NCI-H2029 treated with DMSO at 0.1 percent for 48 hours (cell line): ENCODE measurements at regions not wholly inside any gene's neighbourhood (a gene's known extent, or its start where the extent isn't known, plus 50 kb on each side); places are given as distances from the start of the nearest gene placed in this dataset.

ENCODE experiments used
- DNase-seq: peaks from one replicate; lab custom pipeline; 2025; lab: John Stamatoyannopoulos, UW

GRCh38 chr10:108424656-108425055 is 1260.2 kb upstream of the SORCS1 start:
- DNase-seq: no peak

GRCh38 chr10:108422286-108422685 is 1257.8 kb upstream of the SORCS1 start:
- no peak for DNase-seq

- DNase-seq: no peak
These were observed 1256.8 kb upstream of the SORCS1 start for GRCh38 chr10:108421266-108421665.

GRCh38 chr10:108413954-108414353 is 1249.4 kb upstream of the SORCS1 start:
- no peak for DNase-seq

DNA sequence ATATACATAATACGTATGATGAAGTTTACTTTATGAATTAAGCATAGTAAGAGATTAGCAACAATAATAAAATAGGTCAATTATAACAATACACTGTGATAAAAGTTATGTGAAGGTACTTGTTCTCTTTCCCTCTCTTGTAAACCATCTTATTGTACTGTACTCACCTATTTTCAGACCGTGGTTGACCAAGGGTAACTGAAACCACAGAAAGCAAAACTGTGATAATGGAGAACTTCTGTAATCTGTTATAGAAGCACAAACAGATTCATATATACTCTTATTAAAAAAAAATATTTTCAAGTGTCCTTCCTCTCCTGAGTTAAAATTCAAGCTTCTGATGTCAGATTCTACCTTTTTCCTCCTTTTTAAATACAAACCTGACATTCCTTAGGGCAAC is 1247.8 kb upstream of the SORCS1 start:
- no peak for DNase-seq

DNA sequence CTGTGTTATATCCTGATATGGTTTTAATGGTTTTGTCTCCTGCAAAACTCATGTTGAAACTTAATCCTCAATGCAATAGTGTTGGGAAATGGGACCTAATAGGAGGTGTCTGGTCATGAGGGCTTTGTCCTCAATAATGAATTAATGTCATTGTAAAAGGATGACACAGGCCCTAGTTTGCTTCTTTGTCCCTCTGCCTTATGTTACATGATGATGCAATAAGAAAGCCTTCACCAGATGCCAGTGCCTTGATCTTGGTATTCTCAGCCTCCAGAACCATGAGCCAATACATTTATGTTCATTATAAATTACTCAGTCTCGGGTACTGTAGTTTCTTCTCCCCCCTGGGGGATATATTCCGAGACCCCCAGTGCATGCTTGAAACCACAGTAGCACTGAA is 1247.4 kb upstream of the SORCS1 start:
- DNase-seq: no peak

GRCh38 chr10:108411206-108411605 is 1246.7 kb upstream of the SORCS1 start:
- no peak for DNase-seq

DNA sequence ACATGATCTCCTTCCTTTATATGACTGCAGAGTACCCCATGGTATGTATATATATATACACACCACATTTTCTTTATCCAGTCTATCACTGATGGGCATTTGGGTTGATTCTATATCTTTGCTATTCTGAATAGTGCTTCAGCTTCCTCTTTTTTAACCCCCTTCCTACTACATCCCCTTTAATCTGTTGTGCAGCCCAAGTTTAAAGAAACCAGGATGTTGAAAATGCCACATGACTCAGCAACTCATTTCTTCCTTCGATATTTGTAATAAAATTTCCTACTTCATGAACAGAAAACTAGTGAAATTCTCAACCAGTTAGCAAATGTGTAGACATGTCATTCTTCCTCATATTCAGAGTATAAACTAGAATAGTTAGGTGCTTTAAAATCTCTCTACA is 1245.7 kb upstream of the SORCS1 start:
- no peak for DNase-seq

- DNase-seq: no peak
These were observed 1244.8 kb upstream of the SORCS1 start for GRCh38 chr10:108409306-108409705.

GRCh38 chr10:108404155-108404554 is 1239.6 kb upstream of the SORCS1 start:
- DNase-seq: no peak

DNA sequence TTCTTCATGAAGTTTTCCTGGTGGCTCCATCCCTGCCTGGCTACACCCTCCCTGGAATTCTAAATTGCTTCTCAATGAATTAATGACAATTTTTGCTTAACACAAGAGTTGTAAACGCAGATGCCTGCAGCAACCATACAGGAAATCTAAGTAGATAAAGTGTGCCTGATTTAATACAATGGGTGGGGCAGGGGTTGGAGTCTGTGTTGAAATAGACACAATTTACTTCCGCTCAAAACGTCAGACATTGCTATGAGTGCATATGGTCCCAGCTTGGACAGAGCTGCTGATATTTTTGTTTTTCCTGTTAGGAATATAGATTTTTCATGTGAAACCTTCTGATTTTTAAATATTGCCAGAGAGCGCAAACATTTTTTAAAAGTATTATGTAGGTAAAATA is 1235.0 kb upstream of the SORCS1 start:
- no peak for DNase-seq

DNA sequence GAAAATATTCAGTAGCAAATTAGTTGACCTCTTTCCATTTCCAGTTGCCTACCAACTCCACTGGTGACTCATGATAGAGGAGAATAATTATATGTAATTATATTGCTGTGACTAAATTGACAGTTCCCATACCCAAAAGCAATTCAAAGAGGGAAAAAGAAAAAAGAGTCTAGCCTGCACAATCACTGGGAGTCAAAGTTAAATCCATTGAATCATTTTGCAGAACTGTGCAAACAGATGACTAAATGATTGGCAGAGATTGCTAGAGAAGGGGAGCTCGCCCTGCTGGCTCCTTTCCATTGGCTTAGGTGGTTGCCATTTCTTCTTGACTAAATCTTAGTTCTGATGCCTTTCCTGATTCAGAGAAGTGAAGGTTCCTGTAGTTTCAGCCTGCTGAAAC is 1228.6 kb upstream of the SORCS1 start:
- no peak for DNase-seq

GRCh38 chr10:108392286-108392685 is 1227.8 kb upstream of the SORCS1 start:
- no peak for DNase-seq

- DNase-seq: no peak
These were observed 1224.2 kb upstream of the SORCS1 start for GRCh38 chr10:108388706-108389105.

DNA sequence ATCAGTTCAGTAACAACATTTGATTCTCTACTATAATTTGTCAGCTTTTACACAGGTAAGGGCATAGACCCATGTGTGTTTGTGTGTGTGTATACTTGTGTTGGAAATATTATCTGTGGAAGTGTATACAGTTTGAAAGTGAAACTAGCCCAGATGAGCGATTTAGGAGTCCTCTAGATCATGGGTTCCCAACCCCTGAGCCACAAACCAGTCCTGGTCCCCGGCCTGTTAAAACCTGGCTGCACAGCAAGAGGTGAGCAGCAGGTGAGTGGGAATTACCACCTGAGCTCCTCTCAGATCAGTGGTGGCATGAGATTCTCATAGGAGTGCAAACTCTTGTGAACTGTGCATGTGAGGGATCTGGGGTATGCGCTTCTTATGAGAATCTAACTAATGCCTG is 1221.5 kb upstream of the SORCS1 start:
- no peak for DNase-seq

- no peak for DNase-seq
These were observed 1219.9 kb upstream of the SORCS1 start for GRCh38 chr10:108384378-108384777.

DNA sequence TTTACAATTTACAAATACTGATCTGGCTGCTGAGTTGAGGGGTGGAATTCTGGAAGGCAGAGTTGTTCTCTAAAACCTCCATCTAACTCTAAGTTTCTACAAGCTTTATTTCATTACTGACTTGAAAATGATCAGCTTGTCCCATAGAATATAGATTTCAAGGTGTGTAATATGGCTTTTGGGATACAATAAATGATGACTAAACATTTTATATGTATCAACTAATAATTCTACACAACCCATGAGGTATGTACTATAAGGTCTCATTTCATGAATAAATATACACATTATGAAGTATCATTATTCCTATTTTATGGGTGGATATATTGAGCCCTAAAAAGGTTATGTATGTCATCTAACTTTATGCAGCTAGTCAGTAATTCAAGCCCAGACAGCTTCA is 1214.3 kb upstream of the SORCS1 start:
- DNase-seq: no peak

GRCh38 chr10:108375691-108376090 is 1211.2 kb upstream of the SORCS1 start:
- no peak for DNase-seq

DNA sequence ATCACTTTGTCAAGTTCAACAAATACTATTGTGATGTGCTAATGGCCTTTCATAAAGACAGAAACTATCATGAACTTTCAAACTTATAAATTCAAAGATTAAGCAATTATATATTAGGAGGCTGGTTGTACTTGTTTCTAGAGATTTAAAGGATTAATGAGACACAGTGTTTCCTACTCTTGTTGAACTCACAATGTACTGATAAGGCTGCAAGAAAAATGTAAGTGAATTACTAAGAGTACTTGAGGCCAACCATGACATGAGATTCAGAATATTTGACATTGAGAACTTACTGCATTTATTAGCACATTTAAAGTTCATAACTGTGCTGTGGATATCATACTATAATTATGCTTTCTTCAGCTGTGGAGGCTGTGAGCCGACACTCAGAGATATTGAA is 1210.5 kb upstream of the SORCS1 start:
- DNase-seq: no peak

DNA sequence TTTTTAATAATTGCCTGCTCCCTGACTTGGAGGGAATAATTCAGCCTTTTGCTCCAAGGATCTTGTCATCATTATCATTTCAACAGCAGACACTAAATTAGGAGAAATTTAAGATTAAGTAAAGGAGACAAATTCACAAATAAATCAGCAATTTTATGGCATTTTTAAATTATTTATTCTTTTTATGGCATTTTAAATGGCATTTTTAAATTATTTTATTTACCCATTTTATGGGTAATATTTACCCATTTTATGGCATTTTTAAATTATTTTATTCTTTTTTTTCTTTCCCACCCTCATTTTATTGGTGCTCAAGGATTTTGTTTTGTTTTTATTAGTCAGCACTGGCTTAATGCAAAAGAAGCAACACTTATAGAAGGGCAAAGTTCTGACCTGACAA is 1201.0 kb upstream of the SORCS1 start:
- DNase-seq: no peak

GRCh38 chr10:108363576-108363975 is 1199.1 kb upstream of the SORCS1 start:
- DNase-seq: no peak

DNA sequence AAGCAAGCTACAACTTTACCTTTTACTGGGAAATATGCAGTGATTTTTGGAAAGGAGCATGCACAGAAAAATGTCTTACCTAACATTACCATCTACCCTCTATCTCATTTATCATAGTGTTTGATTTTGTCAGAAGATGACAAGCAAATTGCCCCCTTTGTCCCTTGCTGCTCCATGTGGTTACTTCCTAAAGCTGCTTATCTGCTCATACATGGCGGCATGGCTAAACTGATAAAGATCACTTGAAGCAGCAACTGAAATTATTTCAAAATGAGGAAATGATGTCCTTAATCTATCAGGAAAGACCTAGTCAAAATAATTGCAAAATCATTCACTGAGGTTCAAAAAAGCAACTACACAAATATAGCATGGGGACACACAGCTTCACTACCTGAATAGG is 1198.5 kb upstream of the SORCS1 start:
- DNase-seq: no peak

DNA sequence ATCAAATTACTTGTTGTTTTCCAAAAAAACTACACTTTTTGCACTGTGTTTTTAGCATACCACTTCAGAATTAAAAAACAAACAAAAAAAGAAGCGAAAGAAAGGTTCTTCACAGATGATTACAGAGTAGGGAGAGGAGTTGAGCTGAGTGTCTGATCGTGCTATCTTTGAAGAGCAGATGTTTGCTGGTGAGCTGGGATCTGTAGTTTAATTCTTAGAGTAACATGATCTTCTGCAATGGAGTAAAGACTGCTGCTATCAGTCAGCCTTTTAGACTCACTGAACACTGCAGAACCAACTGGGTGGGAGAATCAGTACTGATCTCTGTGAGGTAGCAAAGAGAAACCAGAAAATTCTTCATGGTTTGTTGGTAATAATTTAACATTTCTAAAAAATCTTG is 1197.8 kb upstream of the SORCS1 start:
- DNase-seq: no peak

GRCh38 chr10:108360187-108360586 is 1195.7 kb upstream of the SORCS1 start:
- no peak for DNase-seq

GRCh38 chr10:108358912-108359311 is 1194.4 kb upstream of the SORCS1 start:
- DNase-seq: no peak
